NCI-H69 (cell line): ENCODE measurements at regions not wholly inside any gene's neighbourhood (a gene's known extent, or its start where the extent isn't known, plus 50 kb on each side); places are given as distances from the start of the nearest gene placed in this dataset.
"Not testable (repeated sequence)": the region's sequence is repeated elsewhere in the genome, so short reads cannot be mapped to it uniquely, and the experiment has no call there.

Source experiments
- DNase-seq: peaks from one replicate; lab custom pipeline; 2025; lab: John Stamatoyannopoulos, UW

- no peak for DNase-seq
These were observed 405.1 kb upstream of the MCTP2 start for GRCh38 chr15:93826293-93826692.

GRCh38 chr15:93825682-93826081, 405.7 kb upstream of the MCTP2 start:
- DNase-seq, result no peak

- DNase-seq, result no peak
These were observed 407.1 kb upstream of the MCTP2 start for GRCh38 chr15:93823971-93824913.

- DNase-seq, result no peak
These were observed 410.8 kb upstream of the MCTP2 start for GRCh38 chr15:93820566-93820965.

GRCh38 chr15:93819826-93820225, 411.5 kb upstream of the MCTP2 start:
- peak; percentile 7 for DNase-seq

GRCh38 chr15:93816815-93817214, 414.5 kb upstream of the MCTP2 start:
- no peak for DNase-seq

- no peak for DNase-seq
These were observed 420.1 kb upstream of the MCTP2 start for GRCh38 chr15:93811305-93811704.

GRCh38 chr15:93809516-93809915, 421.8 kb upstream of the MCTP2 start:
- DNase-seq, result no peak

GRCh38 chr15:93803421-93804152, 427.8 kb upstream of the MCTP2 start:
- DNase-seq, result peak; percentile 1

GRCh38 chr15:93801206-93801605, 430.2 kb upstream of the MCTP2 start:
- no peak for DNase-seq

GRCh38 chr15:93800805-93801204, 430.6 kb upstream of the MCTP2 start:
- DNase-seq, result no peak

GRCh38 chr15:93789441-93789840, 441.9 kb upstream of the MCTP2 start:
- DNase-seq, result no peak

GRCh38 chr15:93780073-93780472, 451.3 kb upstream of the MCTP2 start:
- DNase-seq, result no peak

- no peak for DNase-seq
These were observed 452.0 kb upstream of the MCTP2 start for GRCh38 chr15:93779341-93779740.

- DNase-seq, result no peak
These were observed 459.9 kb upstream of the MCTP2 start for GRCh38 chr15:93771196-93772030.

- DNase-seq, result no peak
These were observed 460.6 kb upstream of the MCTP2 start for GRCh38 chr15:93770788-93771187.

GRCh38 chr15:93762036-93762435, 469.3 kb upstream of the MCTP2 start:
- DNase-seq, result no peak

GRCh38 chr15:93759629-93760028, 471.7 kb upstream of the MCTP2 start:
- no peak for DNase-seq

GRCh38 chr15:93758824-93759223, 472.5 kb upstream of the MCTP2 start:
- no peak for DNase-seq

- DNase-seq, result no peak
These were observed 482.7 kb upstream of the MCTP2 start for GRCh38 chr15:93748710-93749109.

GRCh38 chr15:93734976-93735375, 496.4 kb upstream of the MCTP2 start:
- DNase-seq, result not testable (repeated sequence)

- no peak for DNase-seq
These were observed 500.6 kb upstream of the MCTP2 start for GRCh38 chr15:93730724-93731123.
